ENCODE measurements at regions not wholly inside any gene's neighbourhood (a gene's known extent, or its start where the extent isn't known, plus 50 kb on each side); places are given as distances from the start of the nearest gene placed in this dataset.

DNA sequence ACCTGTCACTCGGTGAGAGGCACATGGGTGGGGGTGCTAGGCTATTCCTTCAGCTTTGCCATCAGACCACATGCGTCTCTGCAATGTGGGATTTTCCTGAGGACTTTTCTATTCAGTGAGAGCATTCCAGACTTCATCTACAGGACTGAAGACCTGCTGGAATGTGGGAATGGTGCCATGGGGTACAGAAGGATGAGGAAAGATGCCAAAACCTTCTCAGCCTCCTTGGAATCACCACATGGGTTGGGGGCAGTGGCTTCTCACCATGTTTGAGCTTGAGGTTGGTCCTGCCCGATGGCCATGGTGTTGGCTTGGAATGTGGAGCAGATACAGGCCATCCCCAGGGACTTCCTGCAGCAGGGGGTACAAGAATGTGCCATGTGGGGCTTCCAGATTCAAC is 80.9 kb upstream of the KLF13 start:
- no peak for DNase-seq

- no peak for DNase-seq
Observed at GRCh38 chr15:31247404-31247803, 79.2 kb upstream of the KLF13 start.

- no peak for DNase-seq
Observed at GRCh38 chr15:31248263-31248662, 78.4 kb upstream of the KLF13 start.

- no peak for DNase-seq
Observed at GRCh38 chr15:31248951-31249350, 77.7 kb upstream of the KLF13 start.

- DNase-seq: no peak
Observed at GRCh38 chr15:31250033-31250432, 76.6 kb upstream of the KLF13 start.

DNA sequence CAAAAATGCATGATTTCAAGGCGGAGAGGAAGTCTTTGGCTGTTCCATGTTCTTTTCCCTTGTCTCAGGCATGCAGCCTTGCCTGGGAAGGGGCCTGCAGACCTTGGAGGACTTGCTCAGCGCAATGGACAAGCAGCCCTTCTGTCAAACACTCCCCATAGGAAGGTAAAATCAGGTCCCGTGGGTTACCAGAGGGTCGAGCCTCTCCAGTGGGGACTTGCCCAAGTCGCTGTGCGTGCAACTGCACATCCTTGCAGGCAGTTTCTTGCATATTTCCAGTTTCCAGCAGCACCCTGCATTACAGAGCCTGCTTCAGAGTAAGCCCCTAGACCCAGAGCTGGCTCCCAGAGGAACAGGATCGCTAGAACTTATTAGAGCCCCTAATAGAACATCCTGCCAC is 75.5 kb upstream of the KLF13 start:
- no peak for DNase-seq

- DNase-seq: no peak
Observed at GRCh38 chr15:31252171-31252785, 74.4 kb upstream of the KLF13 start.

GRCh38 chr15:31254431-31255175 is 72.0 kb upstream of the KLF13 start:
- DNase-seq: no peak

DNA sequence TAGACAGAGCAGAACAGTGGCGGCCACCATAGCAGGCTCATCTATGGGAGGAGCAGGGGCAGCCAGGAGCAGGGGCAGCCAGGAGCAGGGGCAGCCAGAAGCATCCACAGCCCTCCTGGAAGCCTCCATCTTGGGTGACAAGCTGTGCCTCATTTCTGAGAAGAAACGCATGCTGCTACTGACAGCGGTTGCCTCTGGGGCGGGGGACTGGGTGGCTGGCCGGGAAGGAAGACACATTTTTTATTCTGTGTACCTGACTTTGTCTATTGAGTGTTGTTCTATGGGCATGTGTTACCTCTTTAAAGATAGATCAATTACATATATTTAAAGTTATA is 71.5 kb upstream of the KLF13 start:
- no peak for DNase-seq

- peak in 1 of 2 donors; percentile 37 for DNase-seq
Observed at GRCh38 chr15:31255732-31256377, 70.8 kb upstream of the KLF13 start.

DNA sequence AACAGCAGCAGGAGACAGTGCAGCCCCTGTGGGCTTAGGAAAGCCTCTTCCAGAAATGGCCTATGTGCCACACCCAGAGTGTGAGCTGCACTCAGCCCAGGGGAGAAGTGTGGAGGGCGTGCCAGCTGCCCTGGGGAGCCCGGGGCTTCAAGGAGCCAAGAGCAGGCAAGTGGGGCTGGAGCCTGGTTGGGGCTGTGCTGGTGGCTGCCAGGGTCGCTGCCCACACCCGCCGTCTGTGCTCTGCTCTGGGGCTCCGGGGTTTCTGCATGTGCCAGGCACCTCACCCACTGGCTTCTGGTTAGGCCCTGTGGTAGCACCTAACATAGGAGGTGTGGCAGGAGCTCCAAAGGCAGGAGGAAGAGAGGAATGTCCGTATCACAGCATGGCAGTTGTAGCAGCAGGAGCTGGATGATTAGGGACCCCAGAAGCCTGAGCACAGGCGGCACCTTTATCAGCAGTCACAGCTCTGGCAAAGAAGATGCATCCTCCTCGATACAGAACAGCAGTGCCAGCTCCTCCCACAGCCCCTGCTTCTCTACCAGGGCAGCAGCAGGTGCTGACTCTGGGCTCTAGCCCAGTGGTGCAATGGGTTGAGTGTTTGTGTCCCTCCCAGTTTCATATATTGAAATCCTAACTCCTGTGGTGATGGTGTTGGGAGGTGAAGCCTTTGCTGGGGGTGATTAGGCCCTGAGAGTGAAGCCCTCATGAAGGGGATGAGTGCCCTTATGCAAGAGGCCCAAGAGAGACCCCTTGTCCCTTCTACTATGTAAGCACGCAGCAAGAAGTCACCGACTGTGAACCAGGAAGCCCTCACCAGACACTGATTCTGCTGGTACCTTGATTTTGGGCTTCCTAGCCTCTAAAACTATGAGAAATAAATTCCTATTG is 70.0 kb upstream of the KLF13 start:
- no peak for DNase-seq

DNA sequence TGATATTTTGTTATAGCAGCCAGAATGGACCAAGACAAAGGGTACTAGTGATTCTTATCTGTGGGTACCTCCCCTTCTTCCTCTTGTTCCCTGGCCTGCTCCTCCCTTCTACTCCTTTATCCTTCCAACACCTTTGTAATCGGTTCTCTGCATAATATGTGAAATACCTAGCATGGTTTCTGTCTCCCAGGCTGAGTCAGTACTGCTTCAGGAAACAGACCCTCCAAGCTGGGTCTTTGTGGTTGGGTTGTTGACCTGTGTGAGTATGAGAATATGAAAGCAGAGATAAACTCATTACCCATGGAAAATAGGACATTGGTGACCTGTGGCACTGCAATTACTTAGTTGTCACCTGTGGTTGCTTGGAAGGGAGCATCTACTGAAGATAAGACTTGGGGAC is 69.3 kb upstream of the KLF13 start:
- DNase-seq: no peak

DNA sequence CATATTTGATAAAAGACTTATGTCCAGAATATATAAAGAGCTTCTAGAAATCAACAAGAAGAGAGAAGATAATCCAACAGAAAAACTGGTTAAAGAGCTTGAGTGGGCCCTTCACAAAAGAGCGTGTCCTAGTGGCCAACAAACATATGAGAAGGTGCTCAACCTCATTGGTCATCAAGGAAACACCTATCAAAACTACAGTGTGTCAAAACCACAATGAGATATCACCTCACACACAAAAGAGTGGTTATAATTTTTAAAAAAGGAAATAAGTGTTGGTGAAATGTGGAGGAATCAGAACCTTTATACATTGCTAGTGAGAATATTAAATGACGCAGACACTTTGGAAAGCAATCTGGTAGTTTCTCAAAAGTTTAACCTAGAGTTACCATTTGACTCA is 68.4 kb upstream of the KLF13 start:
- no peak for DNase-seq

GRCh38 chr15:31259562-31260252 is 66.9 kb upstream of the KLF13 start:
- DNase-seq: no peak

DNA sequence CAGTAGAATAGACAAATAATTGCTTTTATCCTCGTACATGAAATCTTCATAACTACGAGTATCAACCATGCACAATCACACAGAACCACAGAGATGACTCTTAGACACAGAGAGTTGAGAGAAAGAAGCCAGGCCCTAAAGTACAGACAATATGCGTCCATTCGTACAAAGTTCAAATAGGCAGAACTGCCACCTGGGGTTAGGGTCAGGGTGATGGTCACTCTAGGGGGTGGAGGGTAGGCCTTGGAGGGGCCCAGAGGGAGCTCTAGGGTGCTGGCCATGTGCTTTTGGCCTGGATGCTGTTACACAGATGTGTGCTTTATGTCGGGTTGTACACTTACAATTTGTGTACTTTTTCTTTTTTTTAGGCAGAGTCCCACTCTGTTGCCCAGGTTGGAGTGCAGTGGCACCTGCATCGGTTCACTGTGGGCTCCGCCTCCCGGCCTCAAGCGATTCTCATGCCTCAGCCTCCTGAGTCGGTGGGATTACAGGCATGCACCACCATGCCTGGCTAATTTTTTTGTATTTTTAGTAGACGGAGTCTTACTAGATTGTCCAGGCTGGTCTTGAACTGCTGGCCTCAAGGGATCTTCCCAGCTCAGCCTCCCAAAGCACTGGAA is 65.9 kb upstream of the KLF13 start:
- DNase-seq: no peak

DNA sequence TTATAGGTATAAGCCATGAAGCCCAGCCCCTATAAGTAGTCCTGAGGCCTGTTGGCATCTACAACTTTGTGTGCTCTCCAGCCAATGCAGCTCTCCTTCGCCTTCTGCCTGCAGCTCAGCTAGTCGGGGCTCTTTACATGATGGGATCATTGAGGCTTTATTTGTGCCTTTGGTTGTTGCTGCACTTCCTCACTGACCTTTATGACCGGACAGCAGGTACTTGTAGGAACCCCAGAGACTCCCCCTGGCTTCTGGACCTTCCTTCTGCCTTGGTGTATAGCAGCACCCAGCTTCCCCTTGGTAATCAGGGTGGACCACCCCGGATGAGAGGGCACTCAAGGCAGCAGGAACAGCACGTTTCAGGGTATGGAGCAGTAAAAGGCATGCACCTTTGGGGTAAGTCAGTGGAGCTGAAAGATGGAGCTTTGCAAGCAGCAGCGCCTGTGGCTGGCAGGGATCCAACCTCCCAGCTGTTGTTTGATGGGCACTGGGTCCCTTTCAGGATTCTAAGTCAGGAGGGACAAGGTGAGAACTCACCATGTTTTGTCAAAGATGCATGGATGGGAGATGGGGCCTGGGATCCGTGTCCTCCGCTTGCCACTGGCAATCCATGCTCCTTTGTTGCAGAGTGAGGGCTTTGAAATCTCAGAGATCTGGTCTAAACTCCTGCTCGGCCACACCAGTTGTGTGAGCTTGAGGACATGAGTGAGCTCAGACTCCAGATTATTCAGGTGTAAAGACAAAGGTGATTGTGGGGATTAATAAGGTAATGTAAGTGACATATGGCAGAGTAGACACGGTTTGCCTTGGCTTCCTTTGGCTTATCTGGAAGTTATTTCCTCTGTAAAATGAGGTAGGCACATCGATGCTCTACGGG is 65.1 kb upstream of the KLF13 start:
- DNase-seq: no peak

DNA sequence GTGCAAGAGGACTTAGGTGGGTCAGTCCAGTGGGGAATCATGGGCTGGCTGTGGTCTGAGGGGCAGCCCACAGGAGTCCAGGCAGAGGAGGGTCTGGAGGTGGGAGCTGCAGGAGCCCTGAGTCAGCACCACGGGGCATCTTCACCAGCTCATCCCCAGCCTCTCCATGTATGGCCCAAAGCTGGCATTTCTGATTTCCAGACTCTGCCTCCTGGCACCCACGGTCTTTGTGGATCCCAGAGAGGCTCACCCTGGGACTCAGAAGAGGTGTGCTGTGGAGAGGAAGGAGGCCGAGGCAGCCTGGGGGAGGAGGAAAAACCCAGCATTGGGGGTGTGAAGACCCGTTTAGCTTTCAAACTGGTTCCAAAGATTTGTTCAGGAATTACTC is 64.5 kb upstream of the KLF13 start:
- no peak for DNase-seq

DNA sequence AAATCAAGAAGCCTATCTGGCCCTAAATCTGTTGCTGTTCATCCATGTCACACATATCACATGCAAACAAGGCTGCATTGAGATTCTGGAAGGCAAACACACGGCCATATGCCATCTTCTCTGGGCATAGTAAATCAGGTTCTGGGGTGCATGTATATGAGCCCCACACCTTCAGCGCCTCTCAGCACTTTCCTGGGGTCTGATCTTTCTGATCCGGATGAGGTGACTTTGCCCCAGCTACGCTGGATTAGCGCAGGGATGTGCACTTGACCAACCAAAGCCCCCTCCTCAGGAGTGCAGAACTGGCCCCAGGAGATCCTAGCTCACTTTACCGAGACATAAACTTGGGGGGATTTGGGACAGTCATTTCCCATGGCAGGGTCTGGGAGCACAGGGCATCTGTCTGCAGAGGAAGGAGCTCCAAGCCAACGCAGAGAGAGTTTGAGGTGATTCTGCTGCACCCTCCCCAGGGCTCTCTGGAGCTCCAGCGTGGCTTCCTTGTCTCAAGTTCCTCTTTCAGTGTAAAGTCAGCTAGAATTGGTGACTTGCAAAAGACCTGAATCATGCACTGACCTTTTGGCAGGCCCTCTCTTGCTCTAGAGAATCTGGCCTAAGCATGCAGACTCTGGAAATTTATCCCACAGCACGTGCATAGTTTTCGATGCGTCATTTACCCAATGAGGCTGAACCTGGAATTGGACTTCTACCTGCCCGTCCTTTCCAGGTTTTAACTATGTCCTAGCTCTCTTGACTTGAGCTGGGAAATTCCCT is 63.5 kb upstream of the KLF13 start:
- DNase-seq: peak in 1 of 2 donors; percentile 66

- DNase-seq: peak; percentile 82 to 83
Observed at GRCh38 chr15:31263751-31264558, 62.7 kb upstream of the KLF13 start.
